Ovary (tissue), 7 donors: ENCODE measurements at regions not wholly inside any gene's neighbourhood (a gene's known extent, or its start where the extent isn't known, plus 50 kb on each side); places are given as distances from the start of the nearest gene placed in this dataset.

ENCODE experiments used
- DNase-seq, 5 donors: peaks; one replicate each; pipeline ENCODE4 v3.0.0-alpha.2; 2019 to 2020
- H3K27ac ChIP-seq, 2 donors: fragments of 200-600 bp; one replicate each; pipeline versions ENCODE4 v1.5.1 to v1.8.0; 2019 to 2022
- H3K27me3 ChIP-seq: fragments of 200-600 bp; one replicate; pipeline ENCODE4 v1.8.0; 2022
- H3K36me3 ChIP-seq: fragments of 200-600 bp; sonication (generic); one replicate; pipeline ENCODE4 v1.5.1; 2019
- H3K4me1 ChIP-seq: one replicate; pipeline ENCODE4 v1.8.1; 2013; ENCODE audit warnings: mild to moderate bottlenecking, moderate library complexity; ENCODE audit not compliant: insufficient read depth
- H3K4me3 ChIP-seq: fragments of 200-600 bp; sonication (generic); one replicate; pipeline ENCODE4 v1.5.1; 2017
- H3K9me3 ChIP-seq, 2 donors: fragments of 200-600 bp in 1 of 2; sonication (generic) in 1 of 2; one replicate each; pipeline versions ENCODE4 v1.5.1 to v1.8.1; 2013 to 2019; ENCODE audit warnings: mild to moderate bottlenecking in 1 of 2, moderate library complexity in 1 of 2
- CTCF ChIP-seq, 3 donors: fragments of 450-650 bp in 2 of 3; fragments of 200-600 bp in 1 of 3; IDR thresholded peaks; one replicate each; pipeline versions ENCODE4 v1.5.1 to v1.8.0; 2016 to 2022; ENCODE audit warnings: antibody characterized with exemption in 3 of 3, mild to moderate bottlenecking in 1 of 3
- EP300 ChIP-seq: sonication (generic); formaldehyde crosslinking; IDR thresholded peaks from one replicate; pipeline ENCODE4 v1.6.1; 2017; ENCODE audit warnings: antibody characterized with exemption
- POLR2A ChIP-seq: fragments of 450-650 bp; IDR thresholded peaks from one replicate; pipeline ENCODE4 v1.6.1; 2017; ENCODE audit warnings: antibody characterized with exemption, mild to moderate bottlenecking, moderate library complexity
- WGBS, 3 donors: extraction: QIAGEN DNeasy Blood & Tissue Kit in 1 of 3; methylation state at CpG; one replicate each; pipeline versions ENCODE4 v1.1.5 to v1.1.7; 2013 to 2017; 5-methylcytosine and 5-hydroxymethylcytosine counted together
- intact Hi-C, 4 donors: fragments of 100-400 bp; cut with DNase I; formaldehyde crosslinking; loops; one replicate each; pipeline versions ENCODE4 v1.11.0 to v1.15.1; 2022 to 2023
- donor health status: DM: no; HTN: no; CAD: no; lungs with moderate emphysema.
- donor health status: DM: no; HTN: no; CAD: no.
- donor health status: Bipolar disorder and iron deficiency.
- donor health status: DM: no; HTN: no; CAD: no.
- donor health status: DM: yes; HTN: yes; CAD: no.

DNA sequence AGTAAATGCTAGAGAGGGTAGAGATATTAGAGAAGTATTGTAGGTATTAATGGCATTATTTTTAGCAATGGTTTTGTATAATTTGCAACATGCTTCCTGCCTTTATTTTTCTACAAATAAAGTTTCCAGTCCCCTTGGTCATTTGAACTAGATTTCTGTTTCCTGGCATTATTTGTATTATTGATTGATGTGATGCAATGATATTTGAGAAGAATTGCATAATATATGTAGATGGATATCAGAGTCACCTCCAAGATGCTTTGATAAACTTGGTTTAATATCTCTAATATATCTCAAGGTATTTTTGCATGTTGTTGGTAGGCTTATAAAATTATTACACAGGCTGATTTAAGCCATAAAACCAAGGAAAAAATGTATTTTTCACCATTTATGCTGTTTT is 1054.5 kb downstream of the SLITRK1 start:
- intact Hi-C loops, result no loop called here
- TF ChIP-seq EP300, result no peak
- TF ChIP-seq CTCF (IDR thresholded peaks at IDR 0.05), result no peak
- TF ChIP-seq POLR2A, result no peak
- no peaks in the 10 kb centered on the region for H3K27me3 ChIP-seq
- no peaks in the 10 kb centered on the region for H3K4me1 ChIP-seq
- H3K4me3 ChIP-seq, result no peak overlapping the region
- H3K9me3 ChIP-seq, result no peaks in the 10 kb centered on the region
- no peaks in the 10 kb centered on the region for H3K36me3 ChIP-seq
- no peak for DNase-seq
- H3K27ac ChIP-seq, result no peak overlapping the region

DNA sequence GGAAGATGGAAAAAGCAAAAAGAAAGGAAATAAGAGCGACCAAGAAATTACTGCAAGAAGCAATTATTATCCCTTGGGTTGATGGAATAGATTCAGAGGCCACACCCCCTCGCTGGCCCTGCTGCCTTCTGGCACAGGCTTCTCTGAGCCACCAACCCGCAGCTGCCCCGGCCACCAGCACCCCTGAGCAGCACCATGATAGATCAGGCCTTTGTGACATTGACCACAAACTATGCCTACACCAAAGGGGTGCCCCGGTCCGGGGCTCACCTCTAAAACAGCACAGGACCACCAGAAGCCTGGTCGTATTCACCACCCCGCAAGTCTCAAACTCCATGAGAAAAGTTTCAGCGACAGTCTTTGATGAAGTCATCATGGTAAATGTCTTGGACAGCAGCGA is 1059.3 kb downstream of the SLITRK1 start:
- Histone ChIP-seq H3K36me3 (no peaks in the 10 kb centered on the region), H3K27me3 (no peaks in the 10 kb centered on the region), H3K9me3 (no peaks in the 10 kb centered on the region), H3K4me1 (no peaks in the 10 kb centered on the region), H3K27ac (no peak overlapping the region), H3K4me3 (no peak overlapping the region)
- intact Hi-C loops, result no loop called here
- TF ChIP-seq CTCF (IDR thresholded peaks at IDR 0.05) (no peak), EP300 (no peak), POLR2A (no peak)
- WGBS, 3 donors, result 88 to 94% (median 89%) methylated on average over 10 of the region's 10 CpGs
- no peak for DNase-seq

- no peaks in the 10 kb centered on the region for H3K9me3 ChIP-seq
- H3K27ac ChIP-seq, result no peak overlapping the region
- DNase-seq, result no peak
- no peak overlapping the region for H3K4me3 ChIP-seq
- no peaks in the 10 kb centered on the region for H3K27me3 ChIP-seq
- intact Hi-C loops, result no loop called here
- TF ChIP-seq POLR2A, result no peak
- TF ChIP-seq EP300, result no peak
- TF ChIP-seq CTCF (IDR thresholded peaks at IDR 0.05), result no peak
- H3K36me3 ChIP-seq, result no peaks in the 10 kb centered on the region
- WGBS, 3 donors, result 72 to 74% (median 74%) methylated on average over 3 of the region's 3 CpGs
- no peaks in the 10 kb centered on the region for H3K4me1 ChIP-seq
These were observed 1065.1 kb downstream of the SLITRK1 start for GRCh38 chr13:82817133-82817532.

GRCh38 chr13:82815791-82816190 is 1066.5 kb downstream of the SLITRK1 start:
- H3K27me3 ChIP-seq, result no peaks in the 10 kb centered on the region
- H3K4me3 ChIP-seq, result no peak overlapping the region
- no peaks in the 10 kb centered on the region for H3K4me1 ChIP-seq
- H3K36me3 ChIP-seq, result no peaks in the 10 kb centered on the region
- 62 to 70% (median 69%) methylated on average over 1 of the region's 1 CpG for WGBS, 3 donors
- no peaks in the 10 kb centered on the region for H3K9me3 ChIP-seq
- H3K27ac ChIP-seq, result no peak overlapping the region
- TF ChIP-seq EP300, result no peak
- TF ChIP-seq CTCF (IDR thresholded peaks at IDR 0.05), result no peak
- TF ChIP-seq POLR2A, result no peak
- DNase-seq, result no peak
- intact Hi-C loops, result no loop called here

DNA sequence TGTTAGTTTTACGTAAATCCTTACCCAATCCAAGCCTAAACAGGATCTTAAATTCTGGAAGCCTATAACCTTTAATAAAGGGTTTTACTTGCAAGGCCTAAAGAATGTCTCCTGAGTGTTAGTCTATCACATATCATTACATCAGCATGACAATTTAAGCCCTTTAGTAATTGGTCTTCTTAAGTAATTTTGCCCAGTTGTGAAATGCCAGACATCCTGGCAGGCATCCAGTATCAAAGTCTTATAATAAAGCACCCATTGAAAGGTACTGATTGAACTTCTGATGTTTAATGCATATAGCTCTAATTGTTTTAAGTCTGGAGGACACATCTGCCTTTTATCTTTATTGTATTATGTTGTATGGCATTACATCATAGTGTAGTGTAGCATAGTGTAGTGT is 1078.9 kb downstream of the SLITRK1 start:
- Histone ChIP-seq H3K27me3 (no peaks in the 10 kb centered on the region), H3K27ac (no peak overlapping the region), H3K4me1 (no peaks in the 10 kb centered on the region), H3K4me3 (no peak overlapping the region), H3K36me3 (no peaks in the 10 kb centered on the region), H3K9me3 (no peaks in the 10 kb centered on the region)
- no peak for DNase-seq
- WGBS, 3 donors, result 87 to 97% (median 94%) methylated on average over 1 of the region's 1 CpG
- TF ChIP-seq EP300 (no peak), CTCF (IDR thresholded peaks at IDR 0.05) (no peak), POLR2A (no peak)
- intact Hi-C loops, result no loop called here
